Panc1 (cell line): ENCODE measurements at regions not wholly inside any gene's neighbourhood (a gene's known extent, or its start where the extent isn't known, plus 50 kb on each side); places are given as distances from the start of the nearest gene placed in this dataset.

Experiments
- ATAC-seq: fragments of 200-7000 bp; cut with Tn5 transposase; 2 replicates; pipeline ENCODE4 v1.9.1; 2020; ENCODE audit warnings: mild to moderate bottlenecking, moderate library complexity
- BruUV-seq: library from RNA; stranded (reverse); fragments of 400-500 nt; replicated peaks from 2 replicates; lab custom pipeline; 2021; lab: Mats Ljungman, UMichigan
- CTCF ChIA-PET: fragments of 300-600 bp; sonication (Branson Sonifier 250); formaldehyde crosslinking; loops from one replicate; lab custom pipeline; 2022; ENCODE audit warnings: antibody characterized with exemption; lab: Charles Lee
- POLR2A ChIA-PET: fragments of 300-600 bp; sonication (Branson Sonifier 250); formaldehyde crosslinking; loops from one replicate; lab custom pipeline; 2022; ENCODE audit warnings: antibody characterized with exemption; lab: Charles Lee
- DNase-seq: peaks from one replicate; pipeline ENCODE4 v3.0.0-alpha.2; 2010; ENCODE audit warnings: low read depth, low spot score
- H3K27ac ChIP-seq: 2 replicates; pipeline ENCODE4 v1.5.1; 2011; ENCODE audit warnings: mild to moderate bottlenecking, low read length, inconsistent platforms
- H3K27me3 ChIP-seq: fragments of 200-500 bp; sonication (Bioruptor generic); 2 replicates; pipeline ENCODE4 v1.6.0; 2014; ENCODE audit warnings: low read length, inconsistent platforms; ENCODE audit not compliant: control insufficient read depth, insufficient read depth
- H3K36me3 ChIP-seq: fragments of 200-500 bp; sonication (Bioruptor generic); 2 replicates; pipeline ENCODE4 v1.5.1; 2014; ENCODE audit warnings: inconsistent platforms, mild to moderate bottlenecking, low read length, moderate library complexity; ENCODE audit not compliant: control insufficient read depth, insufficient read depth
- H3K4me1 ChIP-seq: 2 replicates; pipeline ENCODE4 v1.5.1; 2011; ENCODE audit warnings: inconsistent platforms, mild to moderate bottlenecking, low read length, moderate library complexity; ENCODE audit not compliant: control insufficient read depth, insufficient read depth
- H3K4me3 ChIP-seq, 2 experiments: 2 replicates each; pipeline ENCODE4 v1.5.1; 2011 to 2012; ENCODE audit warnings: low read depth in 2 of 2, low read length in 2 of 2, mild to moderate bottlenecking in 2 of 2, inconsistent platforms in 1 of 2, moderate library complexity in 1 of 2
- H3K9me3 ChIP-seq: fragments of 200-500 bp; sonication (Bioruptor generic); 2 replicates; pipeline ENCODE4 v1.5.1; 2014; ENCODE audit warnings: low read depth, mild to moderate bottlenecking, inconsistent platforms, low read length, moderate library complexity; ENCODE audit not compliant: control insufficient read depth, insufficient read depth
- POLR2AphosphoS5 ChIP-seq: IDR thresholded peaks from 2 replicates; pipeline ENCODE4 v1.6.1; 2012; ENCODE audit warnings: mild to moderate bottlenecking, low read depth, low read length, moderate library complexity
- SIN3A ChIP-seq: IDR thresholded peaks from 2 replicates; pipeline ENCODE4 v1.6.1; 2012; ENCODE audit warnings: low read depth, mild to moderate bottlenecking, low read length, moderate library complexity, borderline replicate concordance; ENCODE audit not compliant: insufficient read depth
- TCF7L2 ChIP-seq: IDR thresholded peaks from 2 replicates; pipeline ENCODE4 v1.6.1; 2011; ENCODE audit warnings: mild to moderate bottlenecking, low read depth, low read length, inconsistent platforms
- in situ Hi-C: cut with HindIII; loops from 2 replicates; pipeline ENCODE4 v1.10.0; 2016; ENCODE audit warnings: low sequenced_read_pairs, low pct_unique_long_range_greater_than_20kb
- intact Hi-C: fragments of 100-400 bp; cut with micrococcal nuclease; formaldehyde crosslinking; loops from one replicate; pipeline ENCODE4 v1.10.0; 2022; ENCODE audit not compliant: unreplicated experiment
- TF ChIP-seq, protein P1 (sequence below): fragments of 450-650 bp; IDR thresholded peaks from 2 replicates; pipeline ENCODE4 v1.5.1; 2017; ENCODE audit warnings: mild to moderate bottlenecking
- TF ChIP-seq, protein P2 (sequence below), 2 experiments: IDR thresholded peaks; 2 replicates each; pipeline ENCODE4 v1.6.1; 2011 to 2012; ENCODE audit warnings: low read depth in 2 of 2, control low read depth in 1 of 2, low read length in 1 of 2, mild to moderate bottlenecking in 1 of 2, moderate library complexity in 1 of 2; ENCODE audit not compliant: insufficient read depth in 1 of 2

DNA sequence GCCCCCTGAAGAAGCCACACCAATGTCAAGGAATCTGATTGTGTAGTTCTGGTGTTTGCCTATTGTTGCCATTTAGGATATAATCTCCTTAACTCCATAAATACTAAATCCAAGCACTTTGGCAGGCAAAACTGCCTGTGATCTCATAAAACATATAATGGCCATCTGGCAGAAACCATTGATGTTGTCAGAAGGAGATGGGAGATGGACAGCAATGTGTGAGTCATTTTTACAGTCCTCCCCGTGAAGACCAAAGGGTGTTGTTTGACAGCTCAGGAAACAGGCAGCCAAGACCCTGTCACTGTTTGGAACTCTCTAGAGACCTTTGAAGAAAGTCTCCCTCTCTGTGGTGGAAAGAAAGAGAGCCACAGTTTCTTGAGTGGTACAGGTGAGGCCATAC is 454.1 kb downstream of the HS3ST3B1 start:
- in situ Hi-C loops (no loop called here), intact Hi-C loops (no loop called here)
- no peak for TF ChIP-seq POLR2AphosphoS5
- TF ChIP-seq, protein P1, sequence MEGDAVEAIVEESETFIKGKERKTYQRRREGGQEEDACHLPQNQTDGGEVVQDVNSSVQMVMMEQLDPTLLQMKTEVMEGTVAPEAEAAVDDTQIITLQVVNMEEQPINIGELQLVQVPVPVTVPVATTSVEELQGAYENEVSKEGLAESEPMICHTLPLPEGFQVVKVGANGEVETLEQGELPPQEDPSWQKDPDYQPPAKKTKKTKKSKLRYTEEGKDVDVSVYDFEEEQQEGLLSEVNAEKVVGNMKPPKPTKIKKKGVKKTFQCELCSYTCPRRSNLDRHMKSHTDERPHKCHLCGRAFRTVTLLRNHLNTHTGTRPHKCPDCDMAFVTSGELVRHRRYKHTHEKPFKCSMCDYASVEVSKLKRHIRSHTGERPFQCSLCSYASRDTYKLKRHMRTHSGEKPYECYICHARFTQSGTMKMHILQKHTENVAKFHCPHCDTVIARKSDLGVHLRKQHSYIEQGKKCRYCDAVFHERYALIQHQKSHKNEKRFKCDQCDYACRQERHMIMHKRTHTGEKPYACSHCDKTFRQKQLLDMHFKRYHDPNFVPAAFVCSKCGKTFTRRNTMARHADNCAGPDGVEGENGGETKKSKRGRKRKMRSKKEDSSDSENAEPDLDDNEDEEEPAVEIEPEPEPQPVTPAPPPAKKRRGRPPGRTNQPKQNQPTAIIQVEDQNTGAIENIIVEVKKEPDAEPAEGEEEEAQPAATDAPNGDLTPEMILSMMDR = no peak
- TF ChIP-seq SIN3A = no peak
- no peak for TF ChIP-seq TCF7L2
- TF ChIP-seq, protein P2, sequence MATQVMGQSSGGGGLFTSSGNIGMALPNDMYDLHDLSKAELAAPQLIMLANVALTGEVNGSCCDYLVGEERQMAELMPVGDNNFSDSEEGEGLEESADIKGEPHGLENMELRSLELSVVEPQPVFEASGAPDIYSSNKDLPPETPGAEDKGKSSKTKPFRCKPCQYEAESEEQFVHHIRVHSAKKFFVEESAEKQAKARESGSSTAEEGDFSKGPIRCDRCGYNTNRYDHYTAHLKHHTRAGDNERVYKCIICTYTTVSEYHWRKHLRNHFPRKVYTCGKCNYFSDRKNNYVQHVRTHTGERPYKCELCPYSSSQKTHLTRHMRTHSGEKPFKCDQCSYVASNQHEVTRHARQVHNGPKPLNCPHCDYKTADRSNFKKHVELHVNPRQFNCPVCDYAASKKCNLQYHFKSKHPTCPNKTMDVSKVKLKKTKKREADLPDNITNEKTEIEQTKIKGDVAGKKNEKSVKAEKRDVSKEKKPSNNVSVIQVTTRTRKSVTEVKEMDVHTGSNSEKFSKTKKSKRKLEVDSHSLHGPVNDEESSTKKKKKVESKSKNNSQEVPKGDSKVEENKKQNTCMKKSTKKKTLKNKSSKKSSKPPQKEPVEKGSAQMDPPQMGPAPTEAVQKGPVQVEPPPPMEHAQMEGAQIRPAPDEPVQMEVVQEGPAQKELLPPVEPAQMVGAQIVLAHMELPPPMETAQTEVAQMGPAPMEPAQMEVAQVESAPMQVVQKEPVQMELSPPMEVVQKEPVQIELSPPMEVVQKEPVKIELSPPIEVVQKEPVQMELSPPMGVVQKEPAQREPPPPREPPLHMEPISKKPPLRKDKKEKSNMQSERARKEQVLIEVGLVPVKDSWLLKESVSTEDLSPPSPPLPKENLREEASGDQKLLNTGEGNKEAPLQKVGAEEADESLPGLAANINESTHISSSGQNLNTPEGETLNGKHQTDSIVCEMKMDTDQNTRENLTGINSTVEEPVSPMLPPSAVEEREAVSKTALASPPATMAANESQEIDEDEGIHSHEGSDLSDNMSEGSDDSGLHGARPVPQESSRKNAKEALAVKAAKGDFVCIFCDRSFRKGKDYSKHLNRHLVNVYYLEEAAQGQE (IDR thresholded peaks at IDR 0.05; ENCODE audit: insufficient read depth in 1 of 2, low read depth in 2 of 2, low read length in 1 of 2) = no peak
- H3K27ac ChIP-seq = no peak overlapping the region
- ChIA-PET POLR2A (no interaction called here), CTCF (no interaction called here)
- BruUV-seq = no TSS peak
- ATAC-seq (no peak), DNase-seq (no peak)
- H3K27me3 ChIP-seq = no peaks in the 10 kb centered on the region
- H3K4me3 ChIP-seq = no peak overlapping the region
- no peaks in the 10 kb centered on the region for H3K4me1 ChIP-seq
- no peaks in the 10 kb centered on the region for H3K36me3 ChIP-seq
- H3K9me3 ChIP-seq = no peaks in the 10 kb centered on the region

DNA sequence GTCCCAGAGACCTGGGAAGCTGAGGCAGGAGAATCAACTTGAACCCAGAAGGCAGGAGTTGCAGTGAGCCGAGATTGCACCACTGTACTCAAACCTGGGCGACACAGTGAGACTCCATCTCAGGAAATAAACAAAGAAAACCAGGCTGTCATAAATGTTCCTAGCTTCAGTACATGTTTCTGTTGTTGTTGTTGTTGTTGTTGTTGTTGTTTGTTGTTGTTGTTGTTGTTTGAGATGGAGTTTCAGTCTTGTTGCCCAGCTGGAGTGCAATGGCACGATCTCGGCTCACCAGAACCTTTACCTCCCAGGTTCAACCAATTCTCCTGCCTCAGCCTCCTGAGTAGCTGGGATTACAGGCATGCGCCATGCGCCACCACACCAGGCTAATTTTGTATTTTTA is 452.5 kb downstream of the HS3ST3B1 start:
- POLR2A ChIA-PET = no interaction called here
- TF ChIP-seq SIN3A (no peak), POLR2AphosphoS5 (no peak), TCF7L2 (no peak)
- TF ChIP-seq, protein P2 (IDR thresholded peaks at IDR 0.05; ENCODE audit: insufficient read depth in 1 of 2, low read depth in 2 of 2, low read length in 1 of 2) = no peak
- TF ChIP-seq, protein P1 = no peak
- in situ Hi-C loops = no loop called here

More for the DNA sequence above, 452.5 kb downstream of the HS3ST3B1 start:
- Histone ChIP-seq H3K4me1 (no peaks in the 10 kb centered on the region), H3K4me3 (no peak overlapping the region), H3K9me3 (no peaks in the 10 kb centered on the region), H3K27ac (no peak overlapping the region), H3K27me3 (no peaks in the 10 kb centered on the region), H3K36me3 (no peaks in the 10 kb centered on the region)
- intact Hi-C loops = no loop called here
- CTCF ChIA-PET = no interaction called here
- DNase-seq (no peak), ATAC-seq (no peak)
- no TSS peak for BruUV-seq
